GM18907 (cell line): ENCODE measurements at regions not wholly inside any gene's neighbourhood (a gene's known extent, or its start where the extent isn't known, plus 50 kb on each side); places are given as distances from the start of the nearest gene placed in this dataset.
"Not testable (repeated sequence)": the region's sequence is repeated elsewhere in the genome, so short reads cannot be mapped to it uniquely, and the experiment has no call there.

Experiments used
- ATAC-seq: cut with Tn5 transposase; IDR thresholded peaks from one replicate; pipeline ENCODE4 v1.9.1; 2021; ENCODE audit warnings: mild to moderate bottlenecking, moderate library complexity; ENCODE audit not compliant: unreplicated experiment

DNA sequence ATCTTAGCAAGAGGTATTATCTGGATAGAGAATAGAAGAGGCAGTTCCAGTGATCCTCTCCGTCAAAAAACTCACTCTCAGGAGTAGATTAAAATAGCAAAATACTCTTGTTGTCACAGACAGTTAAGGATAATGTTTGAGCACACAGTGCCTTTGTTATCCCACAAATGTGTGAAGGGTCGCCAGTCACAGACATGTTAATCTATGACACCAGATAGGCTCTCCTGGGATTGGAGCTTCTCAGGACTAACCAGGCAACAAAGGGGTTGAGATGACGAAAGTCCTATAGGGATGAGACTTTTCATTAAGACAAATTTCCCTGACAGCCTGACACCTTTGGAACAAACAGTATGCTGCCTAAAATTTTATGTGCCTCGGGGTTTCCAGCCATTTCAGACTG lies 1947.1 kb downstream of the OLFM4 start:
- no peak for ATAC-seq

DNA sequence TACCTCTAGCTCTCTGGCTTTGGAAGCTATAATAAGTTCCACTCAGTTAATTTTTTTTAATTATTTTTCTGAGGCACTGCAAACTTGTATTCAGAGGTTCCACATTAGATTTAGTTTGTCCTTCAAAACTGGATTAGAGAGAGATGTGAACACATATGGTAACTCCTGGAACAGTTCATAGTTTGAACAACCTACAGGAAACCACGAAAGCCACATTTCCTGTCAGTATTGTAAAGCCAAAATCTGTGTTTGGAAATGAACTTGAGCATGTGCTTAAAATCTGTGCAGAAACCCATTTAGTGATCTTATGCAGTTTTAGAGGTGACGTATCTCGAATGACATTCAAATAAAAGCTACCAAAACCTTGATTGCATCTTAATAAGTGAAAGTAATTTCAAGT lies 1952.0 kb downstream of the OLFM4 start:
- no peak for ATAC-seq

DNA sequence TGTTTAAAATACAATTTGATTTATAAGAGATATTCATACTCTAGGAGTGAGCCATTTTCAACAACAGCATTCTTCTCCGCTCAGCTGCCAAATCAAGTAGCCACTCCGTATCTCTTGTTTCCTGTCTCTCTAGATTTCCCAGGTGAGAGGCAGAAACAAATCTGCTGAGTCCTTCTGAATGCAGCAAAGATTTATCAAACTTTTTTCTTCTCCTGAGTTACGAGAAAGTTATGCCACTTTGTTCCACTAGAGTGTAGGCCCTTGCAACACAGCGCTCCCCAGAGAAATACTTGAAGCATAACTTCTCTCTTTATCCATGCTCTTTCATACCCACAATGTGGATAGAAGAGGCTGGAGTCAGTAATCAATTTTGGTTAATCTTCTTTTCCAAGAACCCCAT lies 1960.8 kb downstream of the OLFM4 start:
- no peak for ATAC-seq

DNA sequence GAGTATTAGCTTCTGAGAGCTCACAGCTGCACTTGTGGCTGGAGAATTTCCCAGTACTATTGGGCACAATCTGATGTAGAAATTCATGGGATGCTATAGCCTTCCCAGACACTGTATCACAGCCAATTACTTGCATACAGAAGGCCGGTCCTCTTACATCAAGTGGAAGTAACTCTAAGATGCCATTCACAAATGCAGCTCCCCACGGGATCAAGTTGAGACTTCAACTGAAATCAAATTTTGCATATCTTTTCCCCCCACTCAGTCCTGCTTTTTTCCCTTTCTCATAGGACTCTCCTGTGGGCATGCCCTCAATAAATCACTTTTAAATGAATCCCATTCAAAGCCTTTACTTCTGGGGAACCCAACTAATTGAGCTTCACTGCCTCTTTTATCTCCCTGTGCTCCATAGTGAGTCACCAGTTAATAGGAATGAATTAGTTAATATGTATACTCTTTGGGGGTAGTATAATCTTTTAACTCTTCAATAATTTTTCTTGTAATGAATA lies 1970.8 kb downstream of the OLFM4 start:
- no peak for ATAC-seq

DNA sequence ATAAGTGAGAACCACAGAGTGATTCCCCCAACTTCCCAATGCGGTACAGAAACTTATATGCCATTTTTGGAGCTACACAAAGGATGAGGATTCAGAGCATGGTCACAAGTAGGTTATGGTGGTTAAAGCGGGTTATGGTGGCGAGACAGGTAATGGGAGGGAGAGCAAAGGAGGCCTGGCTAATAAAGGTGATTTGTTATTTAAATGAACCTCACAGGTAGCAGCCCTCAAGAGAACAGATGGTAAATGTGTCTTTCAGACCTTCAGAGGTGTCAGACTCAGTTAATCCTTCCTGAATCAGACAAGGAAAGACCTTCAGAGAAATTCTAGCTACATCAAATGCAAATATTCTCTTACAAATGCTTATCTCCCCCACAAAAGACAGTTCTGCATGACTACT lies 1971.4 kb downstream of the OLFM4 start:
- ATAC-seq: no peak

DNA sequence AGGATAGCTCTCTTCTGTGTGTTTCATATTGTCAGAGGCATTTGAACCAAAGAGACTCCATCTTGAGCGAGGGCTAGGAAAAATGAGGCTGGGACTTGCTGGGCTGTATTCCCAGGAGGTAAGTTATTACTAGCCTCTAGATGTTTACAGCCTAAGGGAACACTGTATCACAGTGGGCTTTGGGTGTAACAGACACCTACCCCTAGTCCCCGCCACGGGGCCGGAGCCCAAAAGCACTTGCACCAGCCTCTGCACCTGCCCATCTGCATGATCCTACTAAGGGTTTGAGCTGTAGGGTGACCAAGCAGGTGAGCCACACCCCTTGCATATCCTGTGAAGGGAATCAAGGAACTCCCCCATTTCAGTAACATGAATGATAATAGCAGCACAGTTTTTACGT lies 1972.2 kb downstream of the OLFM4 start:
- ATAC-seq: no peak

DNA sequence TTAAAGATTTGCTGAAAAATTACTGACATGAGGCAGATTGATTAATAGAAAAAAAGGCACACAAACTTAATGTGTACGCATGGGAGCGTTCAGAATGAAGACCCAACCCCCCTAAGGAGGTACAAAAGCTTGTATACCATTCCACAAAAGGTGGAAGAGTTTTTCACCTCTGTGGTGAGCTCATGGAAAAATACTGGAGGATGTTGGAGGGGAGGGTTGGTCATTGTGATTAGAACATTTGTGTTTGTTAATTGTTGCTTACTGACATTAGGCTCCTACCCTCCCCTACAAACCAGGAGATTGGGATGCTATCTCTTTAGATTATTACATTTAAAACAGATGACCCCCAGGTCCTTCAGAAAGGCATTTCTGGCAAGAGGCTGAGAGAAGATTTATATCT lies 1973.3 kb downstream of the OLFM4 start:
- no peak for ATAC-seq

DNA sequence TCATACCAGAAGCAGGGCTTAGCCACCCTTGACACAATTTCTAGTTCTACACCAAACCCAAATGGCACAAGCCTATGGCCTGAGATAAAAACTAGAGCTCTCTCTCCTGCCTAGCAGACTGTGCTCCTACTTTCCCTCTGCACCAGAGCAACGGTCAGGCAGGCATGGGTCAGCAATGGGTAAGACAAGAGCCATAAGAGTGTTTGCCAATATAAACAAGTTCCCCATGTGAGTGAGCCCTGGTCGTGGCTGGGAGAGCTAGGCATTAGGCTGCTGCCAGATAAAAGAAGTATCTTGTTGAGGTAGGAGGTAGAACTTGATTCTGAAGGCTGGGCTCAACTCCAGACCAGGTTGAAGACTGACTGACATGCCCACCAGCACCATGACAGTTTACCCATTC lies 1979.1 kb downstream of the OLFM4 start:
- no peak for ATAC-seq

DNA sequence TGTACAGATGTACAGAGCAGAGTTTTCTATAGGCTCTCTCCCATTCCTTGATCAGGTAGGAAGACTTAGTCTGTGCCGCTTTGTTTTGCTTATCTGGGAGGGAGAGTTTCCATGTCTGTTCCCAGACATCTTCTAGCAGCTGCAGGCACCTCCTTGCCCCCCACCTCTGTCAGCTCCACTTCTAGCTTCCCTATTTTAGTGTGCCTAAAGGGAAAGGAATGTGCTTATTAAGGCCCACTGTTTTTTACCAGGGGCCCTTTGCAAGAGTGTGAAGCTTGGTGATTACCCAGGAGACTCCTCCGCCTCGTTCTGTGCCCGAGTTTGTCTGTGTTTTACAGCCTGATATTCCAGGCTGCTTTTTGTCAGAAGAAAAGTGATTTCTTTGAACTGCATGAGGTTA lies 1984.4 kb downstream of the OLFM4 start:
- ATAC-seq: no peak

DNA sequence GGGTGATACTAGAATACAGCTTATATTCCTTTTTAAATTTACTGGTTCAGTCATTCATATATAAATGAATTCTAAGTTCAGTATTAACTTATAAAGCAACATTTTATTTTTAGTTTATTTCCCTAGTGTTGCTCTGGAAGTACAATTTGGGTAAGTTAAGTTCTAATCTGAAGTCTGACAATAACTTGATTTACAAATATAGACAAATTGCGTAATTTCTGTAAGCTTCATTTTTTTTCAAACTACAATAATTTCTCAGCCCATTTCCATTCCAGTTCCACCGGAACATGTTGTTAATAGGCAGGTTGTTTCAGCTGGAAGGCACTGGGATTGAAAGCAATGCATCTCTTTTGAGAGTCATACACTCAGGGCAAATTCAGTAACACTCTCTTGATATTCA lies 2000.7 kb downstream of the OLFM4 start:
- ATAC-seq: no peak

DNA sequence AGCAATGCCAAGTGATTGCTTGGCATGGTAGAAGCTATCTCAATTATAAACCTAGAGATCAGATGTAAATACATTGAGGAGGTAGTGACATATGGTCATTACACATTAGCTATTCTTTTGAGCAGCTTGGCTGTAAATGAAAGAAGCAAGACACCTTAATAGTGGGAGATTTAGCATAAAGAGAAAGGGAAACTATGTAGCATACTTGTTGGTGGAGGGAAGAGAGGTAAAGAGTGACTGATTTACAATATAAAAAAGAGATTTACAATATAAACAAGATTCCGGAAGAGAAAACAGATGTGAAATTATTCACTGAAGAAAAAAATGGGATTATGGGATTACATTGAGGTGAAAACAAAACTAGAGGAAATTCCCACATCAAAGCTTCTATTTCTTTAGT lies 2009.6 kb downstream of the OLFM4 start:
- no peak for ATAC-seq

DNA sequence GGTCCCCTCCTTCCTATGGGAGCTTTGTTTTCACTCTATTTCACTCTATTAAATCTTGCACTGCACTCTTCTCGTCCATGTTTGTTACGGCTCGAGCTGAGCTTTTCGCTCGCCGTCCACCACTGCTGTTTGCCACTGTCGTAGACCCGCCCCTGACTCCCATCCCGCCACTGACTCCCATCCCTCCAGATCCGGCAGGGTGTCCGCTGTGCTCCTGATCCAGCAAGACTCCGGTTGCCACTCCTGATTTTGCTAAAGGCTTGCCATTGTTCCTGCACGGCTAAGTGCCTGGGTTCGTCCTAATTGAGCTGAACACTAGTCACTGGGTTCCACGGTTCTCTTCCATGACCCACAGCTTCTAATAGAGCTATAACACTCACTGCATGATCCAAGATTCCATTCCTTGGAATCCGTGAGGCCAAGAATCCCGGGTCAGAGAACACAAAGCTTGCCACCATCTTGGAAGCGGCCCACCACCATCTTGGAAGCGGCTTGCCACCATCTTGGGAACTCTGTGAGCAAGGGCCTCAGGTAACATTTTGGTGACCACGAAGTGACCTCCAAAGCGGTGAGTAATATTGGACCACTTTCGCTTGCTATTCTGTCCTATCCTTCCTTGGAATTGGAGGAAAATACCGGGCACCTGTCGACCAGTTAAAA lies 2025.4 kb downstream of the OLFM4 start:
- ATAC-seq: not testable (repeated sequence)

DNA sequence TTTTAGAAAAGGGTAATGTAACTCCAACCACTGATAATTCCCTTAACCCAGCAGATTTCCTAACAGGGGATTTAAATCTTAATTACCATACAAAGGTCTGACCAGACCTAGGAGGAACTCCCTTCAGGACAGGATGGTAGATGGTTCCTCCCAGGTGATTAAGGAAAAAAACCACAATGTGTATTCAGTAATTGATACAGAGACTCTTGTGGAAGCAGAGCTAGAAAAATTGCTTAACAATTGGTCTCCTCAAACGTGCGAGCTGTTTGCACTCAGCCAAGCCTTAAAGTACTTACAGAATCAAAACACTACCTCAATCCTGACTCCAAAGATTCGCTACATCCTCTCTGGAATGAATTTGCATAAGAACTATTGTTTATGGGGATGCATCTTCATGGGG lies 2027.1 kb downstream of the OLFM4 start:
- not testable (repeated sequence) for ATAC-seq

DNA sequence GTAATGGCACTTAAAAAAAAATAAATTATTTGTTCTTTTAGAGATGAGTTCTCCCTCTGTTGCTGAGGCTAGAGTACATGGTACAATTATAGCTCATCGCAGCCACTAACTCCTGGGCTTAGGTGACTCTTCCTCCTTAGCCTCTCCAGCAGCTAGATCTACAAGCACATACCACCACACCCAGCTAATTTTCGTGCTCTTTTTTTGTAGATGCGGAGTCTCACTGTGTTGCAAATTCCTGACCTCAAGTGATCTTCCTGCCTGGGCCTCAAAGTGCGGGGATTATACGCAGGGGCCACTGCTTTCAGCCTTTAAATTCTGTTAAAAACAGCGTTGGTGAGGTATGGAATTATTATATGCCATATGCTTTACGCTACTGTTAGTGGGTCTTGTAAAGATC lies 2034.0 kb downstream of the OLFM4 start:
- ATAC-seq: no peak

DNA sequence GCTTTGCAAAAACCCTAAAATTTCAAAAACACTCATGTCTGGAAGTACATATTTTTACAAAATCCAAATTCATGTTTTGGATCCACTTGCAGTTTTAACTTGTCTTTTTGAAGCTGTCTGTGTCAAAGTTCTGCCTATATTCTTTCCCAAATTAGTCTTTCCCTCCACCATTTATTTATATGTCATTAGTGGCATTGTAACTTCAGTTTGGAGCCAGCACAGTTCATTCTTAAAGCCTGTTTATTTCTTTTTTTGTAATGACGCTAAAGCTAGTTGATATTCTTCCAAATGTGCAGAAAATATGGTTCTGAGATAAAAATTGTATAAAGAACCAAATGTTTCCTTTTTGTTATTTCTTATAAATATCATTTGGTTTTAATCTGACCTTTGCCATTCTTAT lies 2039.3 kb downstream of the OLFM4 start:
- ATAC-seq: no peak

DNA sequence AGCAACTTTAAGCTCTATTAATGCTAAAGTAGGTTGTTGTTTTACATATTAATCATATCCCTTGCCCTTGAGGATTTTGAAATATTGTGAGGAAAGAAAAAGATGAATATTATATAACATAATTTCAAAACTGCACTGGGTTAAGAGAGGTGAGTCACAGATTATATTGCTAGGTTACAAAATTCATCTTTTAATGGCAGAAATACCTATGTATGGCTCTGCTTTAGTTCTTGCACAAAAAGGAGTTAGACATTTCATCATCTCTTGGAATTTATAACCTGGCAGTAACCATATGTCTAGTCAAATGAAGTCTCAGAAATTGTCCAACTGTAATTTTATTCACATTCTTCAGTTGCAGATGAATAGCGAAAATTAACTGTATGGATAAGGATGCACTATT lies 2041.1 kb downstream of the OLFM4 start:
- ATAC-seq: no peak

DNA sequence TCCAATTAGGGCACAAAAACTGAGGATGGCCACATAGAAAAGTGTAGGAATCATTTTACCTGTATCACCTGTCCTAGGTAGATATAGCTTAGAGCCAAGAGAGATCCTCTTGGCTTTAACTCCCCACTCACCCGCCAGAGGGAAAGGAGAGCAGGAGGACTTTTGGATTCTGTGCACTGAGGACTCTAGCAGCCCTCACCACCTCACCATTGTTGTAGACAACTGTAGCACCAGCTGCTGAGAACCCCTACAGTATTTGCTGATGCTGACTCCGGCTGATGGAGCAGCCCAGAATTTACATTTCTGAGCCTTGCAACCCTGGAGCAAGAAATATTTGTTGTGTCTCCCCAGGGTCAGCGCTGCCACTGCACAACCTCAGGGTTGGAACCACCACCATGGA lies 2044.4 kb downstream of the OLFM4 start:
- no peak for ATAC-seq

DNA sequence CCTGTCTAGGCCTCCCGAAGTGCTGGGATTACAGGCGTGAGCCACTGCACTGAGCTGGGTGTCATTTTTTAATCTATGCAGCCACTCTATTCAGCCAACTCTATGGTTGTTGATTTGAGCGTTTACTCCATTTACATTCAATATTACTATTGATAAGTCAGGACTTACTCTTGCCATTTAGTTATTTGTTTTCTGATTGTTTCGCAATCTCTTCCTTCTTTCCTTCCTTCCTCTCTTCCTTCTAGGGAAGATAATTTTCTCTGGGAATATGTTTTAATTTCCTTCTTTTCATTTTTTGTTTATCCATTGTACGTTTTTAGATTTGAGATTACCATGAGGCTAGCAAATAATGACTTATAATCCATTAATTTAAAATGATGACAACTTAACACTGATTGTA lies 2056.0 kb downstream of the OLFM4 start:
- no peak for ATAC-seq

DNA sequence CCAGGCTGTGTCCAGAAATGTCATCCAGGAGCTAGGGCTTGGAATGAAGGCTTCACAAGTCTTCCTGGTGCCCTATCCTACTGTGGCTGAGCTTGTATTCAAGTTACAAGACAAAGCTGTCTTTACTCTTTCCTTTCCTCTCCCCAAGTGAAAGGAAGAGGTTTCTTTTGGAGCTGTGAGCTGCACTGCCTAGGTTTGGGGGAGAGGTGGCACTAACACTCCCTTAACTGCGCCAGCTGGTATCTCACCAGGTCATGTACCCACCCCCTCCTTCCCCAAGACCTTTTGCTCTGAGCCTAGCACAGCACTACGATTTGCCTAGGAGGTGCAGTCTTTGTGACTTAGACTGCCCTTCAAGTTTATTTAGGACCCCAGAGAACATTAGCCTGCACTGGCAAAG lies 2053.6 kb upstream of the PRR20A start:
- no peak for ATAC-seq

DNA sequence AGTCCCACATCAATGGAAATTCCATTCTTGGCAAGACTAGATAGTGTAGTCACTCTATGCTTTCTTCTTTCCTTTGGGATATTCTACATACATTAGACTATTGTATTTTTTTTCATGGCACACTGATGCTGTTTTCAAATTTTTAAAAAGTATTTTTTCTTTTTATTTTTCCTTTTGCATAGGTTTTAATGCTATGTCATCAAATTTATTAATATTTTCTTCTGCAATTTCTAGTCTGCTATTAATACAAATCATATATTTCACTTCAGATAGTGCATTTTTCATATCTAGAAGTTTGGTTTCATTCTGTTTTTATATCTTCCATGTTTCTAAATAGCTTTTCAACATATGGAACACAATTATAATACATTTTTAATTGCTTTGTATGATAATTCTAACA lies 2050.1 kb upstream of the PRR20A start:
- no peak for ATAC-seq

DNA sequence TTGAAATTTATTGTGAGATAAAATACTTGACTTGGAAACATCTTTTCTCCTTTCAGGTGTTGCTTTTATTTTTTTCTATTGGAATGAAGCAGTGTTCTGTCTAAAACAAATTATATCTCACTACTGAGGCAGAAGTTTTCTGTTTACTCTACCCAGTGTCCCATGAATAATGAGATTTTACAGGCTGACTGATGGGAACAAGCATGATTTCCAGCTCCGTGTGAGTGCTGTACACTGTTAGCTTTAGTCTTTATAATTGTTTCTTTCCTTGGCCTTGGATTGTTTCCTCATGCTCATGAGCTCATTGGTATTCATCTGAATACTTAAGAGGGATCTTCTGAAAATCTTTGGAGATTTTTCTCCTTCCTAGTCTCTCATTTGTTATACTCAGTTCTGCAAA lies 2049.5 kb upstream of the PRR20A start:
- no peak for ATAC-seq

DNA sequence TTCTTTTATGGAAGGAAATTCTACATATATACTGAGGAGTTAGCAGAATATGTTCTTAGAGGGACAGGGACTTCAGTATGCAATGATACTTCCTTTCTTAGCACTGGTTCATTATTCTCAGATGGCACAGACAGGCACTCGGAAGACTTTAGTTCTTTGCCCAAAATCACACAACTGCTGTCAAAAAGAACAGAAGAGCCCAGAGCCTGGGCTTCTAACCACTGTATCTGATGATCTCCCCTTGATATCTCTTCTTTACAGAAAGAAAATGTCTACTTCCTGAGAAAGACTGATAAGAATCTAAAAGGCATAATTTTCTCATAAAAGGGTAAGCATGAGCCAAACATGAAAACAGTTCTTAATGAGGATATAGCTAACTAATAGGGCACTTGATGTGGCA lies 2034.2 kb upstream of the PRR20A start:
- ATAC-seq: no peak

DNA sequence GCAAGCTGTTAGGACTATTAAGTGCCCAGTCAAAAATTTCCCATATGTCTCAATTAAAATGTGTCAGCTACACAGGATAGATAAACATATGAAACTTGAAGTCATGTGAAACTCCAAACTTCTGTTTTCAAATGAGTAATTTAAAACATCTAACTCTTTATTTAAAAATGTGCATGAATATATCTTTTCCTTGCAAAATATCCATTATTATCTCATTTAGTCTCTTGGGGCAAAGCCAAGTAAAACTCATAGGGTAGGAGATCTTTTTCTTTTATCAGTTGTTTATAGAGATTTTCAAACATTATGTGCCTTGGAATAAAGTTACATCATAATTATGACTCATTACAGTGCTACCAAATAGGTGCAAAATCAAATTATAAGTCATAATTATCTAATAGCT lies 2020.1 kb upstream of the PRR20A start:
- no peak for ATAC-seq
